CD14-positive monocyte (primary cell): ENCODE measurements at regions not wholly inside any gene's neighbourhood (a gene's known extent, or its start where the extent isn't known, plus 50 kb on each side); places are given as distances from the start of the nearest gene placed in this dataset. TPM values are rescaled to one million over a fixed set of nuclear protein-coding genes. Genes with fewer than 3 reads are reported as not detected.

Source experiments
- small RNA-seq: library from RNA; depleted of rRNA; stranded (forward); fragments of <200 nt; gene quantifications from one replicate; pipeline ENCODE3, GENCODE V24; 2012; ENCODE audit warnings: low read depth; ENCODE audit not compliant: insufficient read length

Small RNA genes in the stretch of these regions (small RNA-seq; reads per million reads assigned to genes)
- gene RN7SKP157 (not detected), gene RNU6-913P (not detected)
